Breast epithelium (tissue), 3 donors: ENCODE measurements at regions not wholly inside any gene's neighbourhood (a gene's known extent, or its start where the extent isn't known, plus 50 kb on each side); places are given as distances from the start of the nearest gene placed in this dataset.

Experiments used
- POLR2A ChIP-seq: fragments of 450-650 bp; IDR thresholded peaks from one replicate; pipeline ENCODE4 v1.6.1; 2016; ENCODE audit warnings: antibody characterized with exemption, mild to moderate bottlenecking, moderate library complexity
- TF ChIP-seq, protein P1 (sequence below), 3 donors: fragments of 450-650 bp; IDR thresholded peaks; one replicate each; pipeline ENCODE4 v1.5.1; 2016 to 2017; ENCODE audit warnings: antibody characterized with exemption in 3 of 3, mild to moderate bottlenecking in 3 of 3, moderate library complexity in 3 of 3

DNA sequence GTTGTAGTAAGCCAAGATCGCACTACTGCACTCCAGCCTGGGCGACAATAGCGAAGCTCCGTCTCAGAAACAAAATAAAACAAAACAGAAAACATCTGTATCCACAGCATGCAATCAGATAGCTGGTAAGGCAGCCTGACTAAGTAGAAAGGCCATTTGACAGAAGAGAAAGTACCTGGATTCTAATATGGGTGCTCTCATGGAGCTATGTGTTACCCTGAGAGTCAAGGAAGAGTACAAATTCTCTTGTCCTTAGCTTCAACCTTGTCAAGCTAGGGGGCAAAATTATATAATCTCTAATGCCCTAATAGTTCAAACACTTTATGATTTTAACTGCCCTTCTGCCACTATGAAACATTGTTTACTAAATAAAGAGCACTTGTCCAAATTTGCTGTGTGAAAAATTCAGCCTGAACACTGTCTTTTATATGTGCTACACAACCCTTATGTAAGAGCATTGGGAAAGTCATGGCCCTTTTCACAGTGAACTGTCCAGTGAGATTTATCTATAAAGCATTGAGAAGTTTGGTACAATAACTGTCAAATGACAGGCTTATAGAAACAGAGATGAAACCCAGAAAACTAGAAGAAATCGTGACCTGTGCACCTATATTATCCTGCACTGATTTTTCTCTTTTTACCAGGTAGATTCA lies 51.2 kb upstream of the PRKG1 start:
- TF ChIP-seq, protein P1, sequence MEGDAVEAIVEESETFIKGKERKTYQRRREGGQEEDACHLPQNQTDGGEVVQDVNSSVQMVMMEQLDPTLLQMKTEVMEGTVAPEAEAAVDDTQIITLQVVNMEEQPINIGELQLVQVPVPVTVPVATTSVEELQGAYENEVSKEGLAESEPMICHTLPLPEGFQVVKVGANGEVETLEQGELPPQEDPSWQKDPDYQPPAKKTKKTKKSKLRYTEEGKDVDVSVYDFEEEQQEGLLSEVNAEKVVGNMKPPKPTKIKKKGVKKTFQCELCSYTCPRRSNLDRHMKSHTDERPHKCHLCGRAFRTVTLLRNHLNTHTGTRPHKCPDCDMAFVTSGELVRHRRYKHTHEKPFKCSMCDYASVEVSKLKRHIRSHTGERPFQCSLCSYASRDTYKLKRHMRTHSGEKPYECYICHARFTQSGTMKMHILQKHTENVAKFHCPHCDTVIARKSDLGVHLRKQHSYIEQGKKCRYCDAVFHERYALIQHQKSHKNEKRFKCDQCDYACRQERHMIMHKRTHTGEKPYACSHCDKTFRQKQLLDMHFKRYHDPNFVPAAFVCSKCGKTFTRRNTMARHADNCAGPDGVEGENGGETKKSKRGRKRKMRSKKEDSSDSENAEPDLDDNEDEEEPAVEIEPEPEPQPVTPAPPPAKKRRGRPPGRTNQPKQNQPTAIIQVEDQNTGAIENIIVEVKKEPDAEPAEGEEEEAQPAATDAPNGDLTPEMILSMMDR (IDR thresholded peaks at IDR 0.05): no peak
- TF ChIP-seq POLR2A: no peak
